AG04449 (cell line): ENCODE measurements at regions not wholly inside any gene's neighbourhood (a gene's known extent, or its start where the extent isn't known, plus 50 kb on each side); places are given as distances from the start of the nearest gene placed in this dataset.
A peak's percentile ranks its signal among the peaks of the same experiment; 100 is the strongest.

Experiments
- CTCF ChIA-PET: fragments of 350-600 bp; formaldehyde crosslinking; extraction: SDS; loops from one replicate; lab custom pipeline; 2021; ENCODE audit warnings: antibody characterized with exemption; lab: Yijun Ruan, JAX
- POLR2A ChIA-PET: fragments of 400-600, 350-600 bp; formaldehyde crosslinking; extraction: SDS; loops from one replicate; lab custom pipeline; 2020; ENCODE audit warnings: antibody characterized with exemption, inconsistent platforms; lab: Yijun Ruan, JAX
- DNase-seq: peaks from one replicate; pipeline ENCODE4 v3.0.0-alpha.2; 2010; ENCODE audit warnings: low read depth, low spot score
- H3K4me3 ChIP-seq: 2 replicates; pipeline ENCODE4 v1.5.1; 2011; ENCODE audit warnings: low read depth, mild to moderate bottlenecking, control low read depth, low read length
- TF ChIP-seq, protein P1 (sequence below): IDR thresholded peaks from one replicate; pipeline ENCODE4 v1.5.1; 2011; ENCODE audit warnings: mild to moderate bottlenecking, moderate library complexity, low read length, control low read depth, inconsistent platforms; ENCODE audit not compliant: insufficient read depth; ENCODE audit errors: missing control alignments

DNA sequence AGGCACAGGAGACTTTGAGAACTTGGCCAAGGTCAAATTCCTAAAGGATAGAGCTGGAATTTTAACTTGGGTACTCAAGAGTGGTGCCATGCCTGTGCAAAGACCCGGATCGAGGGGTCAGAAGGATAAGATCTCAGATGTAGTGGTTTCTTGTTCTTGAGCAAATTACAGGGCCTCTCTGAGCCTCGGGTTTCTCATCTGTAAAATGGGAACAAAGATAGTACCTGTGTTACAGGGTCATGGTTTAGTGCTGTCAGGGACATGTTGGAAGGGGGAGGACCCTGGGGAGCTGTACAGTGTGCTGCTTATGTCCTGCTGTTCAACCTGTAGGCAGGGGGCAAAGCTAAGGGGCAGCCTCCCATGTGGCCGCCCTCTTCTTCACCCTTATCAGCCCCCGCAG is 173.5 kb upstream of the HAAO start:
- ChIA-PET POLR2A (no interaction called here), CTCF (interaction anchor here (1.1 to 6.2 kb wide), 6 partner anchors 9 to 518 kb away, joined by 4 to 45 read pairs (median 6); partner anchors contain the start of gene ZFP36L2)
- DNase-seq: no peak
- H3K4me3 ChIP-seq: no peak overlapping the region
- TF ChIP-seq, protein P1, sequence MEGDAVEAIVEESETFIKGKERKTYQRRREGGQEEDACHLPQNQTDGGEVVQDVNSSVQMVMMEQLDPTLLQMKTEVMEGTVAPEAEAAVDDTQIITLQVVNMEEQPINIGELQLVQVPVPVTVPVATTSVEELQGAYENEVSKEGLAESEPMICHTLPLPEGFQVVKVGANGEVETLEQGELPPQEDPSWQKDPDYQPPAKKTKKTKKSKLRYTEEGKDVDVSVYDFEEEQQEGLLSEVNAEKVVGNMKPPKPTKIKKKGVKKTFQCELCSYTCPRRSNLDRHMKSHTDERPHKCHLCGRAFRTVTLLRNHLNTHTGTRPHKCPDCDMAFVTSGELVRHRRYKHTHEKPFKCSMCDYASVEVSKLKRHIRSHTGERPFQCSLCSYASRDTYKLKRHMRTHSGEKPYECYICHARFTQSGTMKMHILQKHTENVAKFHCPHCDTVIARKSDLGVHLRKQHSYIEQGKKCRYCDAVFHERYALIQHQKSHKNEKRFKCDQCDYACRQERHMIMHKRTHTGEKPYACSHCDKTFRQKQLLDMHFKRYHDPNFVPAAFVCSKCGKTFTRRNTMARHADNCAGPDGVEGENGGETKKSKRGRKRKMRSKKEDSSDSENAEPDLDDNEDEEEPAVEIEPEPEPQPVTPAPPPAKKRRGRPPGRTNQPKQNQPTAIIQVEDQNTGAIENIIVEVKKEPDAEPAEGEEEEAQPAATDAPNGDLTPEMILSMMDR: no peak

DNA sequence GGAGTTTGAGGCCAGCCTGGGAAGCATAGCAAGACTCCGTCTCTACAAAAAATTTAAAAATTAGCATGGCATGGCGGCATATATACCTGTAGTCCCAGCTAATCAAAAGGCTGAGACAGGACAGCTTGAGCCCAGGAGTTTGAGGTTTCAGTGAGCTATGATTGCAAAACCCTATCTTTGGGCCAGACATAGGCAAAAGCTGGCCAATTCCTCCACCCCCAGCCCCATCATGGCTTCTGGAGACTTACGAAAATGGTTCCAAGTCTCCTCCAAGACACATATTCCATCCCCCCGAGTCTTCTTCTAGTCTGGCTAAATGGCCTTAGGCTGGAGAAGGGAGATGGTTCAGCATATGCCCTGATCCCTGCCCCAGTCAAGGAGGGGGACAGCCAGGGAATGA is 172.8 kb upstream of the HAAO start:
- TF ChIP-seq, protein P1: no peak
- no peak for DNase-seq
- POLR2A ChIA-PET: interaction anchor here (1.4 to 3.0 kb wide), 2 partner anchors 259 to 261 kb away, joined by 8 to 16 read pairs; partner anchors contain the start of gene ZFP36L2
- CTCF ChIA-PET: interaction anchor here (0.8 to 6.2 kb wide), 9 partner anchors 9 to 519 kb away, joined by 3 to 45 read pairs (median 6); partner anchors contain the start of gene ZFP36L2
- no peak overlapping the region for H3K4me3 ChIP-seq

DNA sequence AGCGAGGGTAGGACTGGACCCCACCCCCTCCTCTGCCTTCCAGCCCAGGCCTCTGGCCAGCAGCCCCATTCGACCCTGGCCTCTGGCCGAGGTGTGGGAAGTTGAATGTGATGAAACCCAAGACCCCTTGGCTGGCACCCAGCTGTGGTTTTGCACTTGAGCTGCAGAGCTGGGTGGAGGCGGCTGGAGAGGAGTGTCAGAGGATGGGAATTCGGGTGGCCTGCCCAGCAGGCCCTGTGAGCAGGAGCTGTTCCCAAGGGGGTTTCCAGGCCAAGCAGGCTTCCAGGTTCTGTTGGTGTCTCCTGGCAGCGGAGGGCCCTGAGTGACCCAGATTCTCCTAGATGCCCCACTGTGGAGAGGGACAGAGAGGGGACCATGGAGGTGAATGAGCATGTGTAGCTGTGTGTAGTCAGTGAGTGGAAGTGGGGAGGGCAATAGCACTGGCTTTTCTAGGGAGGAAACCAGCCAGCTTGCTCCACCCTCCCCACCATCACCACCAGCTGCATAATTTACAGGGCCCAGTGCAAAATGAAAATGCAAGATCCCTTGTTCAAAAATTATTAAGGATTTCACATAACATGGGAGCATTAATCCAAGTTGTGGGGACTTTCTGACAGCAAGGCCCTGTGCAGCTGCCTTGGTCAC is 172.2 kb upstream of the HAAO start:
- POLR2A ChIA-PET: interaction anchor here (0.6 to 3.0 kb wide), 6 partner anchors 10 to 262 kb away, joined by 3 to 16 read pairs (median 5); partner anchors contain the start of gene ZFP36L2
- H3K4me3 ChIP-seq: no peak overlapping the region
- DNase-seq: peak; percentile 81
- TF ChIP-seq, protein P1: no peak
- CTCF ChIA-PET: interaction anchor here (0.8 to 6.2 kb wide), 9 partner anchors 10 to 520 kb away, joined by 3 to 45 read pairs (median 7); partner anchors contain the start of gene ZFP36L2

DNA sequence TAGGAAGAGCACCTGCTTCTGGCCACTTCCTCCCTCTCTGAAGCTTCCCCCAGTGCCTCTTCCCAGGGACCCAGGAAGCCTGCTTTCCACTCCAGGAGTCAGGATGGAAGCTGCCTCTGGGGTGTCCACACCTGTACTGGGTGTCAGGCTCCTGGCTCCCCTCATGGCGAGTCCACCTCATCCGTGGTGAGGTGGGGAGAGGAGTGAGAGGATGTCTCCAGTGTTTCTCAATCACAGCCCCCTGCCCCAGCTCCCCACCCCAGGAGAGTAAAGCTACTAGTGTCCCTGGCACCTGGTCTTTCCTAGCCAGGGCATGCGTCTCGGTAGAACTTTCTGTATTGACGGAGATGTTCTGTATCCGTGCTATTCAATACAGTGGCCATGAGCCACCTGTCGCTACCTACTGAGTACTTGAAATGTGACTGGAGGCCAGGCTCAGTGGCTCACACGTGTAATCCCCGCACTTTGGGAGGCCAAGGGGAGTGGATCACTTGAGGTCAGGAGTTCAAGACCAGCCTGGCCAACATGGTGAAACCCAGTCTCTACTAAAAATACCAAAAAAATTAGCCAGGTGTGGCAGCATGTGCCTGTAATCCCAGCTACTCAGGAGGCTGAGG is 171.2 kb upstream of the HAAO start:
- TF ChIP-seq, protein P1: no peak
- ChIA-PET POLR2A (interaction anchor here (0.7 to 3.0 kb wide), 5 partner anchors 119 to 263 kb away, joined by 3 to 16 read pairs (median 5); partner anchors contain the start of gene ZFP36L2), CTCF (interaction anchor here (0.8 to 6.2 kb wide), 8 partner anchors 9 to 578 kb away, joined by 3 to 45 read pairs (median 6); partner anchors contain the start of gene ZFP36L2)
- H3K4me3 ChIP-seq: no peak overlapping the region
- no peak for DNase-seq

DNA sequence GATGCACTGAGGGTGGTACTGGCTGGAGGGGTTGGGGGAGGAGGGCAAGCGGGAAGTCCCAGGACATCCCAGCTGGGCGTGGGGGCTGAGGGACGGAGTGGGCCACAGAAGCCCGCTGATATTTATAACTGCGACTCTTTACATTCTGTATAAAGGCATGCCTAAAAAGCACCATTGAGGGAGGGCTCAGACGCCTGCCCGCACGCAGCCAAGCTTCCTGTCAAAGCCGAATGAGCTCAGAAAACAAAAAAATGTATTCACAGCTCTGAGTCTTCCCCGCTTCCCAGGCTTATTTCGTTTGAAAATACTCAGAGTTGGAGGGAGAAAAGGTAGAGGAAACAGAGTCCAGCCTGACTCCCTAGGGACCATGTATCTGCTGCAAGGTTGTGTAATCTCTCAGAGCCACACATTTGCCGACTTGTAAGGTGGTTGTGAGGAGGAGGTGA is 170.1 kb upstream of the HAAO start:
- TF ChIP-seq, protein P1: no peak
- no peak for DNase-seq
- POLR2A ChIA-PET: interaction anchor here (1.0 to 3.0 kb wide), 2 partner anchors 257 to 264 kb away, joined by 4 to 16 read pairs; partner anchors contain the start of gene ZFP36L2
- CTCF ChIA-PET: interaction anchor here (0.8 to 6.2 kb wide), 6 partner anchors 8 to 522 kb away, joined by 3 to 45 read pairs (median 4); partner anchors contain the start of gene ZFP36L2
- H3K4me3 ChIP-seq: no peak overlapping the region

DNA sequence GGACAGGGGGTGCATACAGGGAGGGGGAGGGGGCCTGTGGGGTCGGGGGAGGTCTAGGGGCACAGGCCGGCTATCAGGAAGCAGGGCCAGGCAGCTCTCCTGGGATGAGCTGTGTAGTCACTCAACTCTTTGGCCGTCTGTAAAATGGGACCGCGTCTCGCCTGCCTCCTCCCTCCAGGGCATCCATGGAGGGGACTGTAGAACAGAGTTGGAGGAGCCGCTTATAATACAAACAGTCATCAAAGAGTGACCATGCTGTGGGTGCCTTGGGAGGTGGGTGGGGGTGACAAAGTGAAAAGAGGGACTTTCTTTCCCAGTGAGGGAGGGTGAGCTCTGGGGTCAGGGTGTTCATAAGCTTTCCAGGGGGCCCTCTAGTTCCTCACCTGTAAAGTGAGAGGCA is 169.6 kb upstream of the HAAO start:
- no peak overlapping the region for H3K4me3 ChIP-seq
- ChIA-PET CTCF (interaction anchor here (1.0 to 6.2 kb wide), 4 partner anchors 15 to 522 kb away, joined by 3 to 45 read pairs (median 12); partner anchors contain the start of gene ZFP36L2), POLR2A (interaction anchor here (3.0 kb wide), 1 partner anchor 265 kb away, joined by 16 read pairs; the partner anchor contains the start of gene ZFP36L2)
- no peak for DNase-seq
- TF ChIP-seq, protein P1: no peak
